Activated CD8-positive, alpha-beta T cell treated with anti-CD3 and anti-CD28 coated beads for 36 hours (primary cell): ENCODE measurements at regions not wholly inside any gene's neighbourhood (a gene's known extent, or its start where the extent isn't known, plus 50 kb on each side); places are given as distances from the start of the nearest gene placed in this dataset.

Source experiments
- ATAC-seq: fragments of 200-7000 bp; cut with Tn5 transposase; one replicate; pipeline ENCODE4 v1.10.0; 2021; ENCODE audit warnings: mild to moderate bottlenecking, moderate library complexity
- CTCF ChIA-PET: fragments of 350-600 bp; sonication (Branson Sonifier 250); formaldehyde crosslinking; loops from one replicate; lab custom pipeline; 2021; ENCODE audit warnings: antibody characterized with exemption; lab: Charles Lee
- POLR2A ChIA-PET: fragments of 350-600 bp; sonication (Branson Sonifier 250); formaldehyde crosslinking; loops from one replicate; lab custom pipeline; 2021; ENCODE audit warnings: antibody characterized with exemption; lab: Charles Lee
- DNase-seq: peaks from one replicate; pipeline ENCODE4 v3.0.0-alpha.2; 2020
- H3K27ac Mint-ChIP-seq: one replicate; pipeline ENCODE4 v1.8.0; 2021; ENCODE audit warnings: mild to moderate bottlenecking, mixed read lengths
- H3K27me3 Mint-ChIP-seq: one replicate; pipeline ENCODE4 v1.8.0; 2021; ENCODE audit warnings: mixed read lengths
- H3K36me3 Mint-ChIP-seq: one replicate; pipeline ENCODE4 v1.8.0; 2021; ENCODE audit warnings: low read depth, mixed read lengths
- H3K4me1 Mint-ChIP-seq: one replicate; pipeline ENCODE4 v1.8.0; 2021; ENCODE audit warnings: low read depth, mixed read lengths
- H3K4me3 Mint-ChIP-seq: one replicate; pipeline ENCODE4 v1.8.0; 2021; ENCODE audit warnings: mild to moderate bottlenecking, moderate library complexity, mixed read lengths
- H3K9me3 Mint-ChIP-seq: one replicate; pipeline ENCODE4 v1.8.0; 2021; ENCODE audit warnings: mixed read lengths
- intact Hi-C: fragments of 100-400 bp; cut with micrococcal nuclease; formaldehyde crosslinking; loops from one replicate; pipeline ENCODE4 v1.10.0; 2022
- TF ChIP-seq, protein P1 (sequence below): fragments of 200-600 bp; IDR thresholded peaks from one replicate; pipeline ENCODE4 v1.8.0; 2022; ENCODE audit warnings: antibody characterized with exemption, mild to moderate bottlenecking

DNA sequence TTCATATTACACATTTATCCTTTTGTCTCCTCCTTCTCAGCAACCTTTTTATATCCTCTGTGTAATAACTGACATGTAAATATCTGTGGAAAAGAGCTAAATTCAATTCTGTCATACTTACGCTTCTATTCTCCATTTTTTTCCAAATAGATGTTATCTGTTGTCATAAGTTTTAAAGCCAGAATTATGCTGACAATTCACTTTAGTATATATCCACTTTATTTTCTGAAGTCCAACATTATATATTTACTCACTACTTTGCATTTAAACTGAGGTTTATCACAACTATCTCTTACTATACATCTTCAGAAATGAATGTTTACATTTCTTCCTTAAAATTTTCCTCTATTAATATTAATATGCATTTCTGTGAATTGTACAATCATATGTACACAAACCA, 247.9 kb upstream of the PCDH10 start:
- intact Hi-C loops, result no loop called here
- no peak for DNase-seq
- peaks cover 3% of the 10 kb centered on the region for H3K9me3 Mint-ChIP-seq
- POLR2A ChIA-PET, result no interaction called here
- TF ChIP-seq, protein P1, sequence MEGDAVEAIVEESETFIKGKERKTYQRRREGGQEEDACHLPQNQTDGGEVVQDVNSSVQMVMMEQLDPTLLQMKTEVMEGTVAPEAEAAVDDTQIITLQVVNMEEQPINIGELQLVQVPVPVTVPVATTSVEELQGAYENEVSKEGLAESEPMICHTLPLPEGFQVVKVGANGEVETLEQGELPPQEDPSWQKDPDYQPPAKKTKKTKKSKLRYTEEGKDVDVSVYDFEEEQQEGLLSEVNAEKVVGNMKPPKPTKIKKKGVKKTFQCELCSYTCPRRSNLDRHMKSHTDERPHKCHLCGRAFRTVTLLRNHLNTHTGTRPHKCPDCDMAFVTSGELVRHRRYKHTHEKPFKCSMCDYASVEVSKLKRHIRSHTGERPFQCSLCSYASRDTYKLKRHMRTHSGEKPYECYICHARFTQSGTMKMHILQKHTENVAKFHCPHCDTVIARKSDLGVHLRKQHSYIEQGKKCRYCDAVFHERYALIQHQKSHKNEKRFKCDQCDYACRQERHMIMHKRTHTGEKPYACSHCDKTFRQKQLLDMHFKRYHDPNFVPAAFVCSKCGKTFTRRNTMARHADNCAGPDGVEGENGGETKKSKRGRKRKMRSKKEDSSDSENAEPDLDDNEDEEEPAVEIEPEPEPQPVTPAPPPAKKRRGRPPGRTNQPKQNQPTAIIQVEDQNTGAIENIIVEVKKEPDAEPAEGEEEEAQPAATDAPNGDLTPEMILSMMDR, result no peak
- no peaks in the 10 kb centered on the region for H3K36me3 Mint-ChIP-seq
- no peaks in the 10 kb centered on the region for H3K27me3 Mint-ChIP-seq
- CTCF ChIA-PET, result no interaction called here
- H3K4me1 Mint-ChIP-seq, result no peaks in the 10 kb centered on the region
- H3K4me3 Mint-ChIP-seq, result no peak overlapping the region
- ATAC-seq, result no peak
- no peak overlapping the region for H3K27ac Mint-ChIP-seq

DNA sequence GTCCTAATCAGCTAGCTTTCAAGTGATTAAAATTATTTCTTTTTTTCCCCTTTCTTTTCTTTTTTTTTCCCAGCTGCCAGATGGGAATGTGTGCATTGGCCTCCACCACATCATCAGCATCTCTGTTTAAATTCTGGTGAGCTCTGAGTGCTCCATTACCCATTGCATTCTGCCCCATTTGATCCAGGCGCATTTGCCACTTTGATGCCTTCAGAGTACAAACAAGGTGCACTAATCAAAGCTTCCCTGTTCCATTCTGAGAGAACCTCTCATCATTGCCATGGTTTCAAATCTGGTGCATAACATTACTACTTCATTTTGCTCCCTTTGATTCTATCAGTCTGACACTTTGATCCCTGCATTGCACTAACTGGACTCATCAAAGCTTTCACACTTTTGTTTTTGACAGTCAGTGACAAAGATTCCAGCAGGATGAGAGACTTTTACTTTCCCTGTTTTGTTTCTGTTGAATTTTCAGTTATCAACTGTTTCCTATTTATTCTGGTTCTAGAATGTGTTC, 238.8 kb upstream of the PCDH10 start:
- TF ChIP-seq, protein P1, result no peak
- DNase-seq, result no peak
- intact Hi-C loops, result no loop called here
- POLR2A ChIA-PET, result no interaction called here
- Mint-ChIP-seq H3K27me3 (no peaks in the 10 kb centered on the region), H3K36me3 (no peaks in the 10 kb centered on the region), H3K9me3 (peaks cover 7% of the 10 kb centered on the region), H3K4me1 (no peaks in the 10 kb centered on the region), H3K4me3 (no peak overlapping the region), H3K27ac (no peak overlapping the region)
- CTCF ChIA-PET, result no interaction called here
- ATAC-seq, result no peak

DNA sequence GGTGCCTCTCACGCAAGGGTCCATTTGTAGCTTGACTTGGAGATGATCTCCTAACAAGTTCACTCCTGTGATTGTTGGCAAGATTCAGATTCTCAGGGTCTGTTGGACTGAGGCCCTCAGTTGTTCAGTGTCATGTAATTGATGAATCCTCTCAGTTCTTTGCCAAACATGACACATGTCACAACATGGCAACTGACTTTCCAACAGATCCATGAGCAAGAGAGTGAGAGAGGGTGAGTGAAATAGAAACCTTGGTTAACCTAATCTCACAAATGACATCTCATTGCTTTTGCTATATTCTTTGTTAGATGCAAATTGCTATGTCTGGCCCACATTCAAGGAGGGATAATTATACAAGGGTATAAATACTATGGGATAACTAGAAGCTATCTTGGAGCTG, 231.0 kb upstream of the PCDH10 start:
- Mint-ChIP-seq H3K27ac (no peak overlapping the region), H3K36me3 (no peaks in the 10 kb centered on the region), H3K4me1 (no peaks in the 10 kb centered on the region), H3K27me3 (no peaks in the 10 kb centered on the region), H3K4me3 (no peak overlapping the region), H3K9me3 (no peaks in the 10 kb centered on the region)
- intact Hi-C loops, result no loop called here
- ATAC-seq (no peak), DNase-seq (no peak)
- CTCF ChIA-PET, result no interaction called here
- TF ChIP-seq, protein P1, result no peak
- POLR2A ChIA-PET, result no interaction called here

DNA sequence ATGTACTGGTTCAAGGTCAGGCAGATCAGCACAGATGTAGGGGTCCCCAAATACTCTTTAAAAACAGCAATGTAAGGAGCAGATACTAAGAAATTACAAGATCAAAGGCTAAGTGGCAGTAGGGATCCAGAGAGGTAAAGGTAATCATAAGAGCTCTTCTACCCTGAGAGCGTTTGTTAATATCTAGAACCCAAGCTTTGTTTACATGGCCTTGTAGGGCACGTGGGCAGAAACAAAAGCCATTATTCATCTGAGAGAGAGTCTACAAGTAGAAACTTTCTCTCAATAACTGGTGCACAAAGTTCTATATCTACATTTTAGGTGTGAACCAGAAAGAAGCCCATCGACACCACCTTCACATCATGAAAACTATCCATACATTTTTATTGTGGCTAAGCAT, 225.6 kb upstream of the PCDH10 start:
- Mint-ChIP-seq H3K27ac (no peak overlapping the region), H3K36me3 (no peaks in the 10 kb centered on the region), H3K27me3 (no peaks in the 10 kb centered on the region), H3K4me3 (no peak overlapping the region), H3K9me3 (peaks cover 1% of the 10 kb centered on the region), H3K4me1 (no peaks in the 10 kb centered on the region)
- ChIA-PET POLR2A (no interaction called here), CTCF (no interaction called here)
- ATAC-seq (no peak), DNase-seq (no peak)
- intact Hi-C loops, result no loop called here
- TF ChIP-seq, protein P1, result no peak

DNA sequence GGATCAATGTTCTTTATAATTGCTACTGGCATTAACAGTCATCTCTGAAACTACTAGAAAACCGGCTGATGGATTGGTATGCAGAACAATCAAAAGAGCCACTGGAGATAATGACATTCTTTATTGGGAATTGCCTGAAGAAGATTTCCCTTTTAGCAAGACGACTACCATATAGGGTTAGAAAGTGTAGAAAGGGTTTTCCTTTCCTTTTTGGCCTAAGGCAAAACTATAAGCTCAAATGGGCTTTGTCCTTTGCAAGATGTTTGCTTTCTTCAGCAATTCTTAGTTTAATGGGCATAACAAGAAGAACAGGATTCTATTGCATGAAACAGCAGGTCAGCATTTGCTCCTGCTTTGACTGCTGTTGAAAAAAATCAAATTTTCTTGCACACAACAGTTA, 214.2 kb upstream of the PCDH10 start:
- Mint-ChIP-seq H3K27me3 (no peaks in the 10 kb centered on the region), H3K36me3 (no peaks in the 10 kb centered on the region), H3K4me1 (no peaks in the 10 kb centered on the region), H3K4me3 (no peak overlapping the region), H3K27ac (no peak overlapping the region), H3K9me3 (peaks cover 5% of the 10 kb centered on the region)
- DNase-seq (no peak), ATAC-seq (no peak)
- intact Hi-C loops, result no loop called here
- TF ChIP-seq, protein P1, result no peak
- CTCF ChIA-PET, result no interaction called here
- POLR2A ChIA-PET, result no interaction called here
